HG02885 (cell line): ENCODE measurements at regions not wholly inside any gene's neighbourhood (a gene's known extent, or its start where the extent isn't known, plus 50 kb on each side); places are given as distances from the start of the nearest gene placed in this dataset.
"Not testable (repeated sequence)": the region's sequence is repeated elsewhere in the genome, so short reads cannot be mapped to it uniquely, and the experiment has no call there.

Source experiments
- ATAC-seq: cut with Tn5 transposase; IDR thresholded peaks from one replicate; pipeline ENCODE4 v1.9.1; 2021; ENCODE audit warnings: mild to moderate bottlenecking; ENCODE audit not compliant: unreplicated experiment, poor library complexity

GRCh38 chr7:19882893-19883292 lies 109.5 kb upstream of the TMEM196 start:
- not testable (repeated sequence) for ATAC-seq

- no peak for ATAC-seq
Observed at GRCh38 chr7:19872094-19872493, 98.7 kb upstream of the TMEM196 start.

GRCh38 chr7:19871102-19871501 lies 97.7 kb upstream of the TMEM196 start:
- ATAC-seq: no peak

DNA sequence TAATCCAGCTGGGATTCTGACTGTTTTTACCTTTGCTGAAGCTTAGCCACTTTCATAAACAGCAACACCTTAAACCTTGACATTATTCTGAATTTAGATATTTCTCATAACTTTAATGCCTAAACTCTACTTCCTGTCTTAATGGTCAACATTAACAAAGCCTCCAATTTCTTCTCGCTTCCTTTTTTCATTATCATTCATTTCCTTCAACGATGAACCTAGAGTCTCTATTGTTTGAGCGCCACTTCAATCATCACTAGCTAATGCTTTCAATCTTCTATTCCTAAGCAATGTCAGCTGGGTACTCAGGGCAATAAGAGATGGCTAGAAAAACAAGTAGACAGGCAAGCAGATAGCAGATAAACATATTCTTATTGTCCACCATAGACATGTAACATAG lies 96.6 kb upstream of the TMEM196 start:
- ATAC-seq: no peak

GRCh38 chr7:19853261-19853832 lies 79.9 kb upstream of the TMEM196 start:
- no peak for ATAC-seq

DNA sequence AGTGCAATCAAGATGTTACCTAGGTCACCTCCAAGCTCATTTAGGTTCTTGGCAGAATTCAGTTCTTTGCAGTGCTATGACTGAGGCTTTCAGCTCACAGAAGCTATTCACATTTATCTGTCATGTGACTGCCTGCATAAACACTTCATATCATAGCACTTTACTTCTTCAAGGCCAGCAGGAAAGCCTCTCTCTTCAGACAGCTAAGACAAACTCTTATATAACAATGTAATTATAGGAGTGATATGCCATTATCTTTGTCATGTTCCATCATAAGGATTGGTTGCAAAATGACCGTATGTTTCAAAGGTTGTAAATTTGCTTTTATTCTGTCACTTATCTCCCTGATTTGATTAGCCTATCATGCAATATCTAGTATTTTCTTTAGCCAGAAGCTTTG lies 78.8 kb upstream of the TMEM196 start:
- no peak for ATAC-seq

DNA sequence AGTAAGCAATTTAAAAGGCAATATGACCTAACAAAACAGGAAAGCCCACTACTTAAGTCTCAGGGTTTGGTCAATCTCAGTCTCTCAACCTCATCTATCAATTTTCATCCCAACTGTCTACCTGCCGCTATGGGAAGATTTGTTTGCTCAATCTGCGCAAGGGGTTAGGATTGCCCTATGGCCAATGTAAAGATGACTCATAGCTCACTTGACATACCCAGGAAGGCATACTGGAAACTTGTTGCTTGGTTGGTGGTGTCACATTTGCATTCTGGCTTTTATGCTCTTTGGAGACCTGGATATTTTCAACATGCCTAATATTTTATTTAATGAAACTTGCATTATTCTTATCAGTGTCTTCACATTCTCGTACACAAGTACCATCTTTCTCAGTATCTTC lies 78.1 kb upstream of the TMEM196 start:
- no peak for ATAC-seq

- ATAC-seq: no peak
Observed at GRCh38 chr7:19834566-19834965, 61.1 kb upstream of the TMEM196 start.

DNA sequence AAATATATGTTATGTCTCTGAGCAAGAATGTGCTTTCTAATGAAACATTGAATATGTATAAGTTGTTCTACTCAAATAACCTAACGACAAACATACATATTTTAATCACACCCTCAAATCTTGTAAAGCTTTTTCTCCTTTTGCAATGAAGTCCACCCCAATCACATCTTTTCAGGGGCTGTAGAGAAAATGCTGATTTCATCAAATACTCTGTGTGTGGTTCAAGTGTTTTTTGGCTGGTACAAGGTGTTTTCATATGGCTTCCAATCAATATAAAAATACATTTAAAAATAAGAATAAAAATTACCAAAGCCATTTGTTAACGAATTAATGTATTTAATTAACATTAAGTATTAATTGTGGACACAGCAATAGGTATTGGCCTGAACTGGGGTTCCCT lies 57.2 kb upstream of the TMEM196 start:
- no peak for ATAC-seq
